ENCODE measurements at regions not wholly inside any gene's neighbourhood (a gene's known extent, or its start where the extent isn't known, plus 50 kb on each side); places are given as distances from the start of the nearest gene placed in this dataset.
"Not testable (repeated sequence)": the region's sequence is repeated elsewhere in the genome, so short reads cannot be mapped to it uniquely, and the experiment has no call there.

DNA sequence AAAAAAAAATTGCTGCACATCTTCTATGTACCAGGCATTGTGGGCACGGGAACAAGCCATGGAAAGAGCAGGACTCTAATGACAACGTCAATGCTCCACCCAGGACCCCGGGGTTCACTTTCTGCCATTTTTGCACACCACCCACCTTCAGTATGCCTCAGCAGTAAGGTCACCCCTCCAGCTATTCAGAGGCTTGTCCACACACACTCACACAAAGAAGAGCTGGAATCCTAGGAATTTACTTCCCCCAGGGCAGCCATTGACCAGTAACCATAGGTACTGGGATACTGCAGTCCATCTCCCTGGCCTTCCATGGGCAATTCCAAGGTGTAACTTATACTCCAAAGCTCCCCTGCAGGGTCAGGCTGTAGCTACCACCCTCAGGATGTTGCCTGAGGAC is 170.8 kb downstream of the SUCLG1 start:
- no peak for DNase-seq (ENCODE audit: low spot score)

GRCh38 chr2:84286878-84287277 is 172.2 kb downstream of the SUCLG1 start:
- DNase-seq (ENCODE audit: low spot score): no peak

- no peak for DNase-seq (ENCODE audit: low spot score)
These were observed 173.9 kb downstream of the SUCLG1 start for GRCh38 chr2:84285056-84285747.

GRCh38 chr2:84283506-84283905 is 175.6 kb downstream of the SUCLG1 start:
- DNase-seq (ENCODE audit: low spot score): no peak

GRCh38 chr2:84281510-84281909 is 177.6 kb downstream of the SUCLG1 start:
- no peak for DNase-seq (ENCODE audit: low spot score)

DNA sequence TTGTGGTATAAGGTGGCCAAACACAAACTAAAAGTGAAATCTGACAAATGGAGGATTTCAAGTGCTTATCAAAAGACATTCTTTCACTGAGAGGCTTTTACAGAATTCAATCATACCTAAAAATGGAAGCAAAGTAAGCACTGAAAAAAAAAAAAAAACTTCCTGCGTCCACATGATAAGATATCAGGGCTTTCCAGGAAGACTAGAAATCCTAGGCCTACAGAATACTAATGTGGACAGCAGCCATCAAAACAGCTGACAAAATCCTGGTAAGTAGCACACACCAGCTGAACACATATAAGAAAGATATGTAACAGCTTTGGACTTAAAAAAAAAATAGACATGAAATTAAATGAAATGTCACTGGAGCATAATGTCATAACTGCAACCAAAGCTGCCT is 178.2 kb downstream of the SUCLG1 start:
- no peak for DNase-seq (ENCODE audit: low spot score)

- DNase-seq (ENCODE audit: low spot score): no peak
These were observed 180.7 kb downstream of the SUCLG1 start for GRCh38 chr2:84278386-84278785.

GRCh38 chr2:84276590-84277255 is 182.4 kb downstream of the SUCLG1 start:
- DNase-seq (ENCODE audit: low spot score): no peak

DNA sequence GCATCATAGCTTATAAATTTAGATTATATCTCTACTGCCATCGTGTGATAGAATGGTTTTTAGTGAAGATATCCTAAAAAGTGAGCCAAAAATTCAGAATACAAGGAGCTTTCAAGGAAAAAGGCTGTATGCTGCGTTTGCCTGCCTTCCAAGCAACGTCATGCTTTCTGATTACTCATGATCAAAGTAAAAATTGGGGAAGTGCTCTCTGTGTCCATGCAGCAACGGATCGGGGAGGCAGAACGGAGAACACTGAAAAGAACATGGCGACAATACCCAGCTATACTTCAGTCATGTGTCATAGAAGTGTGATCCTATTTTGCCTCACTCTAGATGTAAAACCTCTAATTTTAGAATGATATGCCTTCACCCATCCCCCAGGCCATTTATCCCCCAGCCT is 185.7 kb downstream of the SUCLG1 start:
- DNase-seq (ENCODE audit: low spot score): no peak

GRCh38 chr2:84271977-84272376 is 187.1 kb downstream of the SUCLG1 start:
- no peak for DNase-seq (ENCODE audit: low spot score)

DNA sequence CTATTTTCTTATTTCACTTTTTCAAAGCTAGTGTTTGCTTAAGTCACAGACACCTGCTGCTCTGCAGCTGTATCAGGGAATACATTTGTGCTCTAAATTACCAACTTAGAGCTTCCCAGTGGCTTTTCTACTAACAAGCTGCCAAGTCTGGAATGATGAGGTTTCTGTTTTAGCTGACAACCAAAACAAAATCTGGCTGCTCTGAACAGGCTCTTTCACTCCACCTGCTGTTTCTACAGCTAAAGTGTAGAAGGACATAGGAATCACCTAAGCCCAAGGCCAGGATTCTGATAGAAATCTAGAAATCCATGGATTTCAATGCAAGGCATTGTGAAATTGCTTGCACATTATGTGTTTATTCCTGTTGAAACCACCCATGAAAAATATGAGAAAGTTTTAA is 201.2 kb downstream of the SUCLG1 start:
- no peak for DNase-seq (ENCODE audit: low spot score)

DNA sequence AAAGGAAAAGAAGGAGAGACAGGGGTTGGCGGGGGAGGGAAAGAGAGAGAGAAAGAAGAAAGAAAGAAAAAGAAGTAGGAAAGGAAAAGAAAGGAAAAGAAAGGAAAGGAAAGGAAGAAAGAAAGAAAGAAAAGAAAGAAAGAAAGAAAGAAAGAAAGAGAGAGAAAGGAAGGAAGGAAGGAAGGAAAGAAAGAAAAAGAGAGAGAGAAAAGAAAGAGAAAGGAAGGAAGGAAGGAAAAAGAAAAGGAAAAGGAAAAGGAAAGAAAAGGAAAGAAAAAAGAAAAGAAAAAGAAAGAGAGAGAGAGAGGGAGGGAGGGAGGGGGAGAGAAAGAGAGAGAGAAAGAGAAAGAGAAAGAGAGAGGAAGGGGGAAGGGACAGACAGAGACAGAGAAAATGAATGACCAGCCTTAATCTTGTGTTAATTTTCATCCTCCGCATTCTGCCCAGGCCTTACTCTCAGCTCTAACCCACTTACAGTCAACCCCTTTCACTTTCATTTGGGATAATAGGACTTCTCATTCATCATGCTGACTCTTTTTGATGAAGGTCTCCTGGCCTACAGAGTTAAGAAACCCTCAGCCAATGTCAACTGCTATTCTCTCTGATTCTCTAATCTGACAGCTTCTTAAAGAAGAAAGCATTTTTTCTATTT is 207.3 kb downstream of the SUCLG1 start:
- no peak for DNase-seq (ENCODE audit: low spot score)

DNA sequence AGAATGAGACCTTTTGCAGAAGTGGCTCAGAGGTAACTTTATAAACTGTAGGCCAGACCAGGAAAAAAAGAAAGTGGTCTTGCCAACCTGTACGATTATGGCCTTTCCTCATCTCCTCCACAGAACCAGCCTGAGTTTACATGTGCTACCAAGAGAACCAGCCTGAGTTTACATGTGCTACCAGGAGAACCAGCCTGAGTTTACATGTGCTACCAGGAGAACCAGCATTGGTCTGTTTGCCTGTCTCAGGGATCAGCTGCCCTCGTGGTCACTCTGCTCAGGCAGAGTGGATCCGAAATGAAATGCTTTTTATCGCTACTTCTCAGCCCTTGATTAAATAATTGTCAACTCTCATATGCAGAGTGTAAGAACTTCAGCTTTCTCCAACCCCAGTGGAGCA is 209.9 kb downstream of the SUCLG1 start:
- no peak for DNase-seq (ENCODE audit: low spot score)

- DNase-seq (ENCODE audit: low spot score): no peak
These were observed 211.5 kb downstream of the SUCLG1 start for GRCh38 chr2:84247532-84247931.

DNA sequence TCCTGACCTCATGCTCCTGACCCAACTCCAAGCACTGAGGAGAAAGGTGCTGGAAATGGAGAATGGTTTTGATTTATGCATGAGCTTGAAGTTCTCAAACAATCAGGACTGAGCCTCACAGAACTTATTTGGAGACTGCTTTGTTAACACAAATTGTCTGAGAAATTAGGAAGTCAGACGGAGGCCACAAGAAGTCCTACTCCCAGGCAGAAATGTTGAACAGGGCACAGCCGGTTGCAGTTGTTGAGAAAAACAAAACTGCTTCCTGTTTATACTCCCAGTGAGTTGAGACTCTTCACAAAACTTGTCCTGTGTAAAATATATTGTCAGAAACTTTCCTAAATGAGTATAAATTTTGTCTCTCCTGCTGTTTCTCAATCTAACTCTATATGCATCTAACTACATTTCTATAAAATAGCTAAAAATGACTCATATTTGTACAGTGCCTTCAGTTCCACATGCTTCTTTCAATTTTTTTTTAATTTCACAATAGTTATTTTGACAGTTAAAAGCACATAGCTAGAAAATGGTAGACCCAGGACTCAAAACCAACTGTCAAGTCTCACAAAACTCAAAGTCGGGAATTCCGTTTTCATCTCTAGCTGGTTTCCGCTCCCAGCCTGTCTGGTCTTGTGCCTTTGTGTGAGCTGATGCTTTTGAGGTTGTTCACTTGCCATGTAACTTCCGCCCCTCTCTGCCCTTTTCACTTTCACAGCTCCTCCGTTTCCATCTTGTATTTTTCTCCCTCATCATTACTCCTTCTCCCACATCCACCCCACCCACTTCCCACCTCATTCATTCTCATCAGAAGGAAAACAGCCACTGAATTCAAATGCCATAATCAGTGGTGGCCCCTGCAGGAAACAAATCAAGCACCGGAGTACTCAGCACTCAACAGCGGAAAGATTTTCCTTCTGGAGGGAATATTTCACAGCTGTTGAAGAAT is 215.0 kb downstream of the SUCLG1 start:
- DNase-seq (ENCODE audit: low spot score): no peak

DNA sequence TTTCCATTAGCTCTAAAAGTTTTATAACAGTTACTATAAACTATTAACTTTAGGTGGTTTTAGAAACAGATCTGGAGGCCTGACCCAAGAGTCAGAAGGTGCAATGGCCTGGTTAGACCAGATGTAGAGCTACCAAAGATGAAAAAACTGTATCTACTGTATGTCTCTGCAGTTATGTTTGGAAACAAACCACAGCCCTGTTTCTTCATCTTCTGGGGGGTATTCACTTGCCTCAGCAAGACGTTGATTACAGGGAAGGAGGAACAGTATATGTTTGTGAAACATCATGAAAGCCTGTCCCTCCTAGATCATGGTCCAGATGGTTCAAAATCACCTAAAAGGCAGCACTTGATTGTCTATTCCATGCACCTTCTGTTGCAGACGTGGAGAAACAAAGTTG is 220.2 kb downstream of the SUCLG1 start:
- DNase-seq (ENCODE audit: low spot score): no peak

GRCh38 chr2:84236288-84236687 is 222.8 kb downstream of the SUCLG1 start:
- no peak for DNase-seq (ENCODE audit: low spot score)

DNA sequence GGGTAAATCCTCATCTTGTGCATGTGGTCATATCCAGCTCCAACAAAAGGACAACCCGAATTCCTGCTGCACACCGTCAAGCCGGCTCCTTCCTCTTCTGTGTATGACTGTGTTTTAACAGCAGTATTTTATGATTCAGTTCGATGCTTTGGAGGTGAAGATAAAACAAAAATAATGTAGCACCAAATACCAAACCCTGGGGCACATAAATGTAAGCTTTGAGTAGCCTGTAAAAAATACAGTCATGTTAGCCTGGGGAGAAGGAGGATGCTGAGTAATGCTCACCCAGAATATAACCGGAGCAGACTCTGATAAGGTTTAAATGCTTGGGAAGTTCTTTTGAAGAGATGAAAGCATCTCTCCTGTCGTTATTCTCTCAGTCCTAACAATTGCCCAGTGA is 225.0 kb downstream of the SUCLG1 start:
- no peak for DNase-seq (ENCODE audit: low spot score)

- no peak for DNase-seq (ENCODE audit: low spot score)
These were observed 227.6 kb downstream of the SUCLG1 start for GRCh38 chr2:84231478-84231877.

DNA sequence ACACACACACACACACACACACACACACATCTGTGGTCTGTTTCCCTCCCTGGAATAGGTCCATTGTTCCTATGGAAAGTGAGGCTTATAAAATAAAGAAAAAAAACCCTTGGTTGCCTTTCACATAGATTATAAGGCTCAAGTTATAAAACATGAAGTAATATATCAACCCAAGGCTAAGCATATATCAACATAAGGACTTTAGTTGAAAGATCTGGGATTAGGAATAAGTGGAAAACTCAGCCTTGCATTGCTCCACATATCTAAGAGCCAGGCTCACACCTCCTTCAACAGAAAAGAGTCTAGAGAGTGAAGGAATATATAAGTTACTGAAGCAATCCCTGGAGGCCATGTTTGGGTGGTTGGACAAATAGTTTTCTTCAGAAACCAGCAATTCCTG is 235.0 kb downstream of the SUCLG1 start:
- no peak for DNase-seq (ENCODE audit: low spot score)

DNA sequence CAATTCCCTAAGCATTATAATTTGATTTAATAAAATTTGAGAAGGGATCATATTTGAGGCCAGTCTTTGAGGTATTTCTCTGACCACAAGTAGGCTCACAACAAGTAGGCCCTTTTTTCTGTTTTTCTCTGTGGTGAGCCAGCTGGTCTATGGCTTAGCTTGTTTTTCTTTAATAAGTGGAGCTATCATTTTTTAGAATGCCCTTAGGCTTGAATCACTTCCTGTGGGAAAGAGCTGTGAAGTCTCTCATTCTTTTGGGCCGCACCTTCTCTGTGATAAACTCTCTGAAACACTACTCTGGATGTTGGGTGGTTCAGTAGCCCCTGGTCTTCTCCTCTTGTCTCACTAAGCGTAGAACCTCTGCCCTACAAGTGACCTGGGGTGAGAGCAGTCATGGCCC is 235.9 kb downstream of the SUCLG1 start:
- DNase-seq (ENCODE audit: low spot score): no peak

GRCh38 chr2:84221102-84221501 is 238.0 kb downstream of the SUCLG1 start:
- DNase-seq (ENCODE audit: low spot score): not testable (repeated sequence)
